Suprapubic skin (tissue), 4 donors: ENCODE measurements at regions not wholly inside any gene's neighbourhood (a gene's known extent, or its start where the extent isn't known, plus 50 kb on each side); places are given as distances from the start of the nearest gene placed in this dataset.

ENCODE experiments used
- DNase-seq, 2 donors: peaks; one replicate each; pipeline ENCODE4 v3.0.0-alpha.2; 2019; ENCODE audit warnings: low spot score in 2 of 2
- H3K27ac ChIP-seq: fragments of 200-600 bp; sonication (generic); one replicate; pipeline ENCODE4 v1.5.1; 2019
- H3K27me3 ChIP-seq: fragments of 200-600 bp; sonication (generic); one replicate; pipeline ENCODE4 v1.5.1; 2019
- H3K36me3 ChIP-seq: fragments of 200-600 bp; sonication (generic); one replicate; pipeline ENCODE4 v1.5.1; 2019
- H3K4me1 ChIP-seq: fragments of 200-600 bp; sonication (generic); one replicate; pipeline ENCODE4 v1.5.1; 2019
- H3K4me3 ChIP-seq: fragments of 200-600 bp; sonication (generic); one replicate; pipeline ENCODE4 v1.5.1; 2019; ENCODE audit warnings: mild to moderate bottlenecking
- H3K9me3 ChIP-seq: fragments of 200-600 bp; sonication (generic); one replicate; pipeline ENCODE4 v1.5.1; 2019
- CTCF ChIP-seq, 2 donors: fragments of 200-600 bp in 1 of 2; fragments of 450-650 bp in 1 of 2; sonication (generic) in 1 of 2; IDR thresholded peaks; one replicate each; pipeline ENCODE4 v1.5.1; 2016 to 2019; ENCODE audit warnings: antibody characterized with exemption in 2 of 2, mild to moderate bottlenecking in 1 of 2, moderate library complexity in 1 of 2
- EP300 ChIP-seq: sonication (generic); formaldehyde crosslinking; IDR thresholded peaks from one replicate; pipeline ENCODE4 v1.6.1; 2017; ENCODE audit warnings: antibody characterized with exemption
- POLR2A ChIP-seq, 2 donors: fragments of 450-650 bp; IDR thresholded peaks; one replicate each; pipeline ENCODE4 v1.6.1; 2017; ENCODE audit warnings: antibody characterized with exemption in 2 of 2, mild to moderate bottlenecking in 2 of 2, moderate library complexity in 2 of 2
- POLR2AphosphoS5 ChIP-seq, 3 donors: sonication (generic); formaldehyde crosslinking; IDR thresholded peaks; one replicate each; pipeline ENCODE4 v1.6.1; 2017; ENCODE audit warnings: antibody characterized with exemption in 3 of 3
- WGBS: methylation state at CpG from one replicate; pipeline ENCODE4 v1.1.5; 2018; 5-methylcytosine and 5-hydroxymethylcytosine counted together

GRCh38 chr14:104332634-104333270, 194.4 kb downstream of the KIF26A start:
- H3K9me3 ChIP-seq: no peaks in the 10 kb centered on the region
- H3K4me3 ChIP-seq: no peak overlapping the region
- no peaks in the 10 kb centered on the region for H3K36me3 ChIP-seq
- no peaks in the 10 kb centered on the region for H3K4me1 ChIP-seq
- WGBS: 67% methylated on average over 15 of the region's 15 CpGs
- peaks cover 26% of the 10 kb centered on the region for H3K27me3 ChIP-seq
- no peak for TF ChIP-seq POLR2A (IDR thresholded peaks at IDR 0.05)
- TF ChIP-seq EP300: no peak
- TF ChIP-seq POLR2AphosphoS5 (IDR thresholded peaks at IDR 0.05): no peak
- TF ChIP-seq CTCF (IDR thresholded peaks at IDR 0.05): no peak
- DNase-seq: peak in 1 of 2 donors; percentile 72
- H3K27ac ChIP-seq: no peak overlapping the region

GRCh38 chr14:104333646-104334423, 195.4 kb downstream of the KIF26A start:
- 73% methylated on average over 20 of the region's 39 CpGs for WGBS
- DNase-seq: peak in 1 of 2 donors; percentile 59

GRCh38 chr14:104334424-104335161, 196.2 kb downstream of the KIF26A start:
- peak in 1 of 2 donors; percentile 74 for DNase-seq
- WGBS: 81% methylated on average over 29 of the region's 31 CpGs

More at GRCh38 chr14:104333646-104334423, 195.4 kb downstream of the KIF26A start:
- H3K4me3 ChIP-seq: no peak overlapping the region
- H3K36me3 ChIP-seq: no peaks in the 10 kb centered on the region
- H3K4me1 ChIP-seq: no peaks in the 10 kb centered on the region
- H3K27ac ChIP-seq: no peak overlapping the region
- peaks cover 3% of the 10 kb centered on the region for H3K9me3 ChIP-seq
- TF ChIP-seq POLR2AphosphoS5 (IDR thresholded peaks at IDR 0.05) (no peak), CTCF (IDR thresholded peaks at IDR 0.05) (no peak), POLR2A (IDR thresholded peaks at IDR 0.05) (no peak), EP300 (no peak)
- H3K27me3 ChIP-seq: peaks cover 29% of the 10 kb centered on the region

GRCh38 chr14:104335176-104335575, 196.8 kb downstream of the KIF26A start:
- Histone ChIP-seq H3K27ac (no peak overlapping the region), H3K9me3 (peaks cover 3% of the 10 kb centered on the region), H3K4me3 (no peak overlapping the region), H3K27me3 (peaks cover 30% of the 10 kb centered on the region), H3K36me3 (no peaks in the 10 kb centered on the region), H3K4me1 (no peaks in the 10 kb centered on the region)
- WGBS: 87% methylated on average over 4 of the region's 4 CpGs
- TF ChIP-seq POLR2AphosphoS5 (IDR thresholded peaks at IDR 0.05): no peak
- TF ChIP-seq CTCF (IDR thresholded peaks at IDR 0.05): no peak
- TF ChIP-seq EP300: no peak
- no peak for DNase-seq

More at GRCh38 chr14:104334424-104335161, 196.2 kb downstream of the KIF26A start:
- Histone ChIP-seq H3K27ac (no peak overlapping the region), H3K27me3 (peaks cover 29% of the 10 kb centered on the region), H3K36me3 (no peaks in the 10 kb centered on the region), H3K4me1 (no peaks in the 10 kb centered on the region), H3K9me3 (peaks cover 3% of the 10 kb centered on the region), H3K4me3 (no peak overlapping the region)
- TF ChIP-seq POLR2A (IDR thresholded peaks at IDR 0.05) (no peak), CTCF (IDR thresholded peaks at IDR 0.05) (no peak), EP300 (no peak), POLR2AphosphoS5 (IDR thresholded peaks at IDR 0.05) (no peak)

GRCh38 chr14:104335611-104336010, 197.2 kb downstream of the KIF26A start:
- Histone ChIP-seq H3K36me3 (no peaks in the 10 kb centered on the region), H3K27ac (no peak overlapping the region), H3K27me3 (peaks cover 34% of the 10 kb centered on the region), H3K4me1 (no peaks in the 10 kb centered on the region), H3K4me3 (no peak overlapping the region), H3K9me3 (peaks cover 3% of the 10 kb centered on the region)
- TF ChIP-seq EP300 (no peak), POLR2A (IDR thresholded peaks at IDR 0.05) (no peak), POLR2AphosphoS5 (IDR thresholded peaks at IDR 0.05) (no peak), CTCF (IDR thresholded peaks at IDR 0.05) (no peak)
- WGBS: 93% methylated on average over 8 of the region's 12 CpGs
- peak in 1 of 2 donors; percentile 71 for DNase-seq
